SK-N-SH (cell line): ENCODE measurements at regions not wholly inside any gene's neighbourhood (a gene's known extent, or its start where the extent isn't known, plus 50 kb on each side); places are given as distances from the start of the nearest gene placed in this dataset.

Experiments
- CTCF ChIA-PET: fragments of 300-600, 350-600 bp; formaldehyde crosslinking; extraction: SDS; loops from one replicate; lab custom pipeline; 2021; lab: Yijun Ruan, JAX
- POLR2A ChIA-PET: fragments of 350-600 bp; sonication (Branson Sonifier 250); formaldehyde crosslinking; extraction: SDS; loops from one replicate; lab custom pipeline; 2020; ENCODE audit warnings: antibody characterized with exemption, inconsistent platforms; lab: Yijun Ruan, JAX
- DNase-seq: peaks from one replicate; pipeline ENCODE4 v3.0.0; 2012
- H2AFZ ChIP-seq: fragments of 200-600 bp; sonication (generic); 2 replicates; pipeline ENCODE4 v1.8.1; 2016; ENCODE audit warnings: antibody characterized with exemption, mild to moderate bottlenecking, low read depth
- H3F3A ChIP-seq: fragments of 200-600 bp; sonication (generic); replicated peaks from 2 replicates; pipeline ENCODE3; 2016; ENCODE audit warnings: antibody characterized with exemption, mild to moderate bottlenecking; ENCODE audit not compliant: insufficient read depth
- H3K27ac ChIP-seq, 2 experiments: fragments of 200-500 bp in 1 of 2; fragments of 200-600 bp in 1 of 2; sonication (Bioruptor generic) in 1 of 2; sonication (generic), shearing (Covaris generic) in 1 of 2; 2 replicates each; pipeline versions ENCODE4 v1.5.1 to v1.6.1; 2014 to 2016; ENCODE audit warnings: low read depth in 2 of 2, inconsistent platforms in 1 of 2, low read length in 1 of 2, mild to moderate bottlenecking in 1 of 2, mixed read lengths in 1 of 2
- H3K27me3 ChIP-seq: fragments of 200-600 bp; sonication (generic), shearing (Covaris generic); 2 replicates; pipeline ENCODE4 v1.6.1; 2016; ENCODE audit warnings: mixed run types; ENCODE audit not compliant: insufficient read depth
- H3K36me3 ChIP-seq, 2 experiments: fragments of 200-500 bp in 1 of 2; fragments of 200-600 bp in 1 of 2; sonication (Bioruptor generic) in 1 of 2; sonication (generic) in 1 of 2; replicated peaks in 1 of 2; 2 replicates each; pipeline versions ENCODE3 to v1.5.1; 2014 to 2016; ENCODE audit warnings: low read length in 1 of 2, mild to moderate bottlenecking in 1 of 2; ENCODE audit not compliant: insufficient read depth in 2 of 2, control insufficient read depth in 1 of 2
- H3K4me1 ChIP-seq, 2 experiments: fragments of 200-500 bp in 1 of 2; fragments of 200-600 bp in 1 of 2; sonication (Bioruptor generic) in 1 of 2; sonication (generic), shearing (Covaris generic) in 1 of 2; 2 replicates each; pipeline versions ENCODE4 v1.5.1 to v1.6.1; 2014 to 2016; ENCODE audit warnings: low read depth in 1 of 2, low read length in 1 of 2, mixed run types in 1 of 2; ENCODE audit not compliant: insufficient read depth in 2 of 2, control insufficient read depth in 1 of 2
- H3K4me2 ChIP-seq: fragments of 200-600 bp; sonication (generic), shearing (Covaris generic); 2 replicates; pipeline ENCODE4 v1.6.1; 2017; ENCODE audit warnings: mixed run types
- H3K4me3 ChIP-seq, 2 experiments: fragments of 200-500 bp in 1 of 2; fragments of 200-600 bp in 1 of 2; sonication (Bioruptor generic) in 1 of 2; sonication (generic), shearing (Covaris generic) in 1 of 2; 2 replicates each; pipeline versions ENCODE4 v1.5.1 to v1.8.1; 2014 to 2016; ENCODE audit warnings: low read depth in 2 of 2, inconsistent platforms in 1 of 2, low read length in 1 of 2, mild to moderate bottlenecking in 1 of 2, mixed read lengths in 1 of 2, moderate library complexity in 1 of 2
- H3K79me2 ChIP-seq: fragments of 200-600 bp; sonication (generic); 2 replicates; pipeline ENCODE4 v1.8.1; 2017; ENCODE audit warnings: mild to moderate bottlenecking; ENCODE audit not compliant: insufficient read depth
- H3K9ac ChIP-seq: fragments of 200-600 bp; sonication (generic); 2 replicates; pipeline ENCODE4 v1.6.1; 2017; ENCODE audit warnings: mixed run types
- H3K9me2 ChIP-seq: fragments of 200-600 bp; sonication (generic); 2 replicates; pipeline ENCODE4 v1.6.1; 2017; ENCODE audit warnings: mixed run types
- H3K9me3 ChIP-seq: fragments of 200-600 bp; sonication (generic); 2 replicates; pipeline ENCODE4 v1.6.1; 2017; ENCODE audit warnings: mixed run types, mild to moderate bottlenecking, moderate library complexity
- H4K20me1 ChIP-seq: fragments of 200-600 bp; sonication (generic); 2 replicates; pipeline ENCODE4 v1.6.1; 2017; ENCODE audit warnings: mild to moderate bottlenecking, mixed run types; ENCODE audit not compliant: insufficient read depth
- FOSL2 ChIP-seq: IDR thresholded peaks from 2 replicates; pipeline ENCODE4 v1.4.0; 2012; ENCODE audit warnings: low read depth, mild to moderate bottlenecking, moderate library complexity, borderline replicate concordance
- FOXM1 ChIP-seq: IDR thresholded peaks from 2 replicates; pipeline ENCODE4 v1.4.0; 2012; ENCODE audit warnings: low read depth, mild to moderate bottlenecking
- IRF3 ChIP-seq: fragments of 150-350 bp; IDR thresholded peaks from 2 replicates; pipeline ENCODE4 v1.6.1; 2016; ENCODE audit warnings: mild to moderate bottlenecking, low read depth, low read length
- JUND ChIP-seq: IDR thresholded peaks from 2 replicates; pipeline ENCODE4 v1.4.0; 2012
- MEF2A ChIP-seq: IDR thresholded peaks from 2 replicates; pipeline ENCODE4 v1.4.0; 2012; ENCODE audit warnings: low read depth, borderline replicate concordance
- PBX3 ChIP-seq: IDR thresholded peaks from 2 replicates; pipeline ENCODE4; 2012
- USF1 ChIP-seq: IDR thresholded peaks from 2 replicates; pipeline ENCODE4 v1.4.0; 2012; ENCODE audit warnings: low read depth, borderline replicate concordance
- WGBS: methylation state at CpG from one replicate; pipeline ENCODE4 v1.1.6; 2017; ENCODE audit warnings: low lambda C conversion rate; 5-methylcytosine and 5-hydroxymethylcytosine counted together

GRCh38 chr7:96408881-96409280 lies 87.0 kb upstream of the SLC25A13 start:
- Histone ChIP-seq H3K4me1 (no peaks in the 10 kb centered on the region), H3K27me3 (no peaks in the 10 kb centered on the region), H3F3A (no peaks in the 10 kb centered on the region), H2AFZ (no peak overlapping the region), H3K79me2 (no peaks in the 10 kb centered on the region), H3K9me3 (no peaks in the 10 kb centered on the region), H3K9me2 (no peaks in the 10 kb centered on the region), H3K9ac (no peak overlapping the region), H3K36me3 (no peaks in the 10 kb centered on the region), H3K27ac (no peak overlapping the region), H3K4me2 (no peak overlapping the region), H4K20me1 (no peaks in the 10 kb centered on the region), H3K4me3 (no peak overlapping the region)
- ChIA-PET CTCF (interaction anchor here (1.7 to 10.3 kb wide), 2 partner anchors 12 to 618 kb away, joined by 3 to 130 read pairs; partner anchors contain the start of gene DLX5), POLR2A (no interaction called here)
- WGBS: 58% methylated on average over 9 of the region's 9 CpGs
- DNase-seq: no peak
- TF ChIP-seq FOXM1 (no peak), MEF2A (no peak), IRF3 (no peak)

GRCh38 chr7:96407427-96407826 lies 85.5 kb upstream of the SLC25A13 start:
- Histone ChIP-seq H3K9me2 (no peaks in the 10 kb centered on the region), H3K27ac (no peak overlapping the region), H3K27me3 (no peaks in the 10 kb centered on the region), H3K79me2 (no peaks in the 10 kb centered on the region), H3K4me3 (no peak overlapping the region), H3K4me2 (no peak overlapping the region), H4K20me1 (no peaks in the 10 kb centered on the region), H3K36me3 (no peaks in the 10 kb centered on the region), H3K4me1 (no peaks in the 10 kb centered on the region), H2AFZ (no peak overlapping the region), H3K9ac (no peak overlapping the region), H3K9me3 (no peaks in the 10 kb centered on the region), H3F3A (no peaks in the 10 kb centered on the region)
- ChIA-PET POLR2A (no interaction called here), CTCF (interaction anchor here (1.3 to 10.3 kb wide), 5 partner anchors 9 to 620 kb away, joined by 3 to 130 read pairs (median 4); partner anchors contain the start of gene DLX5)
- DNase-seq: no peak
- 0 out of 2 replicates have a peak, but pooled peaks have one; percentile 21 for TF ChIP-seq PBX3
- peak; percentile 55; the same call in 1 of the 2 replicates for TF ChIP-seq FOSL2
- no peak for TF ChIP-seq IRF3
- TF ChIP-seq JUND: peak; percentile 38; the same call in 1 of the 2 replicates
- no peak for TF ChIP-seq USF1
